BJ (cell line): ENCODE measurements at regions not wholly inside any gene's neighbourhood (a gene's known extent, or its start where the extent isn't known, plus 50 kb on each side); places are given as distances from the start of the nearest gene placed in this dataset.

ENCODE experiments used
- CTCF ChIA-PET: fragments of 350-600 bp; formaldehyde crosslinking; extraction: SDS; loops from one replicate; lab custom pipeline; 2021; ENCODE audit warnings: antibody characterized with exemption, inconsistent platforms; lab: Yijun Ruan, JAX
- POLR2A ChIA-PET: fragments of 300-600 bp; sonication (Branson Sonifier 250); formaldehyde crosslinking; extraction: SDS; loops from one replicate; lab custom pipeline; 2021; ENCODE audit warnings: antibody characterized with exemption; lab: Charles Lee
- DNase-seq: peaks from one replicate; pipeline ENCODE4 v3.0.0-alpha.2; 2011; ENCODE audit warnings: low read depth
- H3K27me3 ChIP-seq: 2 replicates; pipeline ENCODE4 v1.6.0; 2011; ENCODE audit warnings: low read length; ENCODE audit not compliant: control insufficient read depth, insufficient read depth
- H3K36me3 ChIP-seq: 2 replicates; pipeline ENCODE4 v1.5.1; 2011; ENCODE audit warnings: low read length; ENCODE audit not compliant: control insufficient read depth, insufficient read depth
- H3K4me3 ChIP-seq: 2 replicates; pipeline ENCODE4 v1.5.1; 2011; ENCODE audit warnings: low read depth, mild to moderate bottlenecking, control low read depth, low read length
- TF ChIP-seq, protein P1 (sequence below): IDR thresholded peaks from 2 replicates; pipeline ENCODE4 v1.5.1; 2011; ENCODE audit warnings: low read depth, mild to moderate bottlenecking, control low read depth, inconsistent platforms, low read length, moderate library complexity; ENCODE audit not compliant: insufficient read depth

DNA sequence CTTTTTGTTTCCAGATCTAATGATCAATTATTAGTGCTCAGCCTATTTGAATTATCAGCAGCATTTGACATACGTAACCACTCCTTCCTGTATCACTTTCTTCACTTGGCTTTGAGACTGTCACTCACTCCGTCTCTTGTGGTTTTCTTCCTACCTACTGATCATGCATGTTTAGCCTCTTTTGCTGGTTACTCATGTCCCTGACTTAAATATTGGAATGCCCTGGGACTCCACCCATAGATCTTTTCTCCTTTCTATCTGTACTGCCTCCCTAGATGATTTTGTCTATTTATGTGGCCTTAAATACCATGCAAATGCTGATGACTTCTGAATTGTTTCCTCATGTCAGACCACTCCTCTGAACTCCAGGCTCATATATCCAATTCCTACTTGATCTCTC, 57.7 kb upstream of the PDE4B start:
- Histone ChIP-seq H3K4me3 (no peak overlapping the region), H3K27me3 (no peaks in the 10 kb centered on the region), H3K36me3 (no peaks in the 10 kb centered on the region)
- TF ChIP-seq, protein P1, sequence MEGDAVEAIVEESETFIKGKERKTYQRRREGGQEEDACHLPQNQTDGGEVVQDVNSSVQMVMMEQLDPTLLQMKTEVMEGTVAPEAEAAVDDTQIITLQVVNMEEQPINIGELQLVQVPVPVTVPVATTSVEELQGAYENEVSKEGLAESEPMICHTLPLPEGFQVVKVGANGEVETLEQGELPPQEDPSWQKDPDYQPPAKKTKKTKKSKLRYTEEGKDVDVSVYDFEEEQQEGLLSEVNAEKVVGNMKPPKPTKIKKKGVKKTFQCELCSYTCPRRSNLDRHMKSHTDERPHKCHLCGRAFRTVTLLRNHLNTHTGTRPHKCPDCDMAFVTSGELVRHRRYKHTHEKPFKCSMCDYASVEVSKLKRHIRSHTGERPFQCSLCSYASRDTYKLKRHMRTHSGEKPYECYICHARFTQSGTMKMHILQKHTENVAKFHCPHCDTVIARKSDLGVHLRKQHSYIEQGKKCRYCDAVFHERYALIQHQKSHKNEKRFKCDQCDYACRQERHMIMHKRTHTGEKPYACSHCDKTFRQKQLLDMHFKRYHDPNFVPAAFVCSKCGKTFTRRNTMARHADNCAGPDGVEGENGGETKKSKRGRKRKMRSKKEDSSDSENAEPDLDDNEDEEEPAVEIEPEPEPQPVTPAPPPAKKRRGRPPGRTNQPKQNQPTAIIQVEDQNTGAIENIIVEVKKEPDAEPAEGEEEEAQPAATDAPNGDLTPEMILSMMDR = no peak
- CTCF ChIA-PET = no interaction called here
- no peak for DNase-seq
- POLR2A ChIA-PET = no interaction called here

DNA sequence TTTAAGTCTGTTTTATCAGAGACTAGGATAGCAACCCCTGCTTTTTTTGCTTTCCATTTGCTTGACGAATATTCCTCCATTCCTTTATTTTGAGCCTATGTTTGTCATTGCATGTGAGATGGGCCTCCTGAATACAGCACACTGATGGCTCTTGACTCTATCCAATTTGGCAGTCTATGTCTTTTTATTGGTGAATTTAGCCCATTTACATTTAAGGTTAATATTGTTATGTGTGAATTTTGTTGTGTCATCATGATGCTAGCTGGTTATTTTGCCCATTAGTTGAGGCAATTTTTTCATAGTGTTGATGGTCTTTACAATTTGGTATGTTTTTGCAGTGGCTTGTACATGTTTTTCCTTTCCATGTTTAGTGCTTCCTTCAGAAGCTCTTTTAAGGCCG, 50.7 kb upstream of the PDE4B start:
- Histone ChIP-seq H3K4me3 (no peak overlapping the region), H3K27me3 (peaks cover 1% of the 10 kb centered on the region; the same call in 1 of the 2 replicates), H3K36me3 (no peaks in the 10 kb centered on the region)
- DNase-seq = no peak
- ChIA-PET POLR2A (no interaction called here), CTCF (interaction anchor here (1.0 kb wide), 1 partner anchor 10 kb away, joined by 4 read pairs; no protein-coding TSS in a partner anchor)
- TF ChIP-seq, protein P1 = no peak
